HG03342 (cell line): ENCODE measurements at regions not wholly inside any gene's neighbourhood (a gene's known extent, or its start where the extent isn't known, plus 50 kb on each side); places are given as distances from the start of the nearest gene placed in this dataset.
A peak's percentile ranks its signal among the peaks of the same experiment; 100 is the strongest.

ENCODE experiments used
- ATAC-seq: cut with Tn5 transposase; IDR thresholded peaks from one replicate; pipeline ENCODE4 v1.9.1; 2021; ENCODE audit warnings: mild to moderate bottlenecking, moderate library complexity; ENCODE audit not compliant: unreplicated experiment

DNA sequence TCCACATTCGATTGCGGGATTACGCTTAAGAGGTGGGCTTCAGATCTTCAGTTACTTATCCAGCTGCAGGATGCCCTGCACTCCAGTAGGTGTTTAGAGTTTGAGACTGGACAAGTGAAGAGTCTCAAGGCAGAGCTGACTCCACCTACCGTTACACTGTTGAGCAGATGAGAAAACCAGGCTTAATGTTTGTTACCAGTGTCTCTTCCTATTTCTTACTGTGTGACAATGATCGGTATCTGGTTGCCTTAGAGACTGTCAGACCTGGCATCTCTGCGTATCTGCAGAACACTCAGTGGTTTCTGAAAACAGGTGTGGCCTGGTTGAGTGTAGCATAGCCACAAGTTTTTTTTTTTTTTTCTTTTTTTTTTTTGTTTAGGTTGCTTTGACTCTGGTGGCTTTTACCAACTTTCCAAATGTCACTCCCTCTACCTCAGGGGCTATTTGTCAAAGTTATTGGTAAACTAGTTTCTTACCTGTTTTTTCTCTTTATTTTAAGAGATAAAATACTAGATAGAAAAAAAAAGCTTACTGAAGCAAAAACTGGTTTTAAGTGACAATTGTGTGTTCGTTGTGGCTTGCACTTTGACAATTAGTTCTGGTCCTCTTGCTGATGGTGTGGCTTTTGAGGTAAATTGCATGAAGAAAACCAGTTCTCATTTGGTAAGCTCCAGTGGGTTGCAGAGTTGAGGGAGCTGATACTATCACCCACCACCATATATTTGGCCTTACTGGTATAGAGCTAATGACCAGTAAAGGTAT is 284.8 kb downstream of the ETS1 start:
- peak; percentile 91 for ATAC-seq

DNA sequence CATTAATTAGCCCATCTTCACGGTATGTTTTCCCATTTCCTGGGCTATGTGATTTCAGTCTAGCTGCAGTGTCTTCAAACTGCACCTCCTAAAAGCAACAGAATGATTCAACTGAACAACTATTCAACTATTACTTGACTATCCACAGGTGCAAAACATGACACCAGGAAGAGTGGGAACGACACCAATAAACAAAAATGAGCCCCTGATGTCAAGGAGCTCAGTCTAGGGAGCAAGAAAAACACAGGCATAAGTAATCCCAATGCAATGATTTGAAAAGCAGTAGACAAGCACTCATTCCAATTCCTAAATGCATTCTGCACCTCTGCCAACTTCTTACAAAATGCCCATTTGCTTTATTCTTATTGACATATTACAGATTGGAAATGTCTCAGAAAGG is 285.6 kb downstream of the ETS1 start:
- no peak for ATAC-seq

GRCh38 chr11:128300785-128301184 is 286.6 kb downstream of the ETS1 start:
- no peak for ATAC-seq

DNA sequence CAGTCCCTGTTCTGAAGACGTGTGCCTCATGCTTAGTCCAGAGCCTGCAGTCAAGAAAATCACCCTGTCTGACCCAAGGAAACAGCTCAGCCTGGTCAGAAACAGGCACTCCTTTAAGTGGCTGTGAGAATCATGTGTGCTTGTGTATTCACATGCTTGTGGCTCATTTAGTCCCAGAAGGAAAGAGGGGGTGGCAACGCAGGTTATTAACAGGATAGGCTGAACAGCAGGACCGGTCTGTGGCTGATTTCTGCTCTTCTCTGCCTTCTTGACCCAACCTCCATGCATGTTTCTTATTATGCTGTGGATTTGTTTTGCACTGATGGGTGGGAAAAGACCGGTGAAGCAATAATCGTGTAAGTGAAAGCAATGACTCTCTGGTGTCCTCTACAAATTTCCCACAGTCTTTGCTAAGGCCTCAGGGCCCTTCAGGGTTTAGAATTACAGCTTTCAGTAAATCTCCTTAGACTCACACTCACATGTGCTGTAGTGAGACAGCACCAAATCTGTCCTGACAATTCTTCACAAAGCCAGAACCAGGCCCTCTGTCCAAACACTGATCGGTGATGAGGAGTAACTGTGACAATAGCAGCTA is 288.1 kb downstream of the ETS1 start:
- ATAC-seq = no peak

DNA sequence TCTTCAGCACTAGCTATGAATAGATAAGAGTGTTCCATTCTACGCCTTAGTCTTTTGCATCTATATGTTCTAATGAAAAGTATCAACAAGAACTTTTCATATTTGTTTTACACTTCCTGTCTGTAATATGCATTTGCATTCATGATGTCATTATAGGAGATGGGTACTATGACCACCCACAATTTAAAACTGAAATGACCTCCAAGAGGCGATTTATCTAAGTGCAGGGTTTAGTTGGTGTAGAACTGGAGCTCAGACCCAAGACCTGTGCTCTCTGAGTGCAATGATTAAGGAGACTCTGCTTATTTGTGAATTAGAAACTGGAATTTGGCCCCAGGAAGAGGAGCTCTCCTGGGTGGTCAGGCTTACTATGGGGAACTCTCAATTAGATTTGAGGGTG is 289.1 kb downstream of the ETS1 start:
- no peak for ATAC-seq

- no peak for ATAC-seq
Observed at GRCh38 chr11:128297805-128298204, 289.6 kb downstream of the ETS1 start.

GRCh38 chr11:128297091-128297651 is 290.2 kb downstream of the ETS1 start:
- ATAC-seq = no peak

DNA sequence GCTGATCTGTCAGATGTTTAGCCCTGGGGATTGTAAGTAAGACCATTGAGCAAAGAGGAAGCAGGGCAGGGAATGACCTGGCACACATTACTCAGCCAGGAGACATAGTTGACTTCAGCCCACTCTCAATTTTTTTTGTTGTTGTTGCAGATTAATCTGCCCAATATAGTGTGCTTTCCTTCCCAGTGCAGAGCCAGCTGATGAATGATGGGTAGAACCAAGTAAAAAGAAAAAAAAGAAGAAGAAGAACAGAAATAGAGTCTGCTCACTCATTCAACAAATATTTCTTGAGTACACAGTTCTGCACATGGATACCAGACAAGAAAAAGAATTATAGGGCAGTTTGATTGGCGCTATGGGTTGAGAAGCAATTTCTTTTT is 292.7 kb downstream of the ETS1 start:
- no peak for ATAC-seq

- ATAC-seq = no peak
Observed at GRCh38 chr11:128294001-128294670, 293.2 kb downstream of the ETS1 start.

DNA sequence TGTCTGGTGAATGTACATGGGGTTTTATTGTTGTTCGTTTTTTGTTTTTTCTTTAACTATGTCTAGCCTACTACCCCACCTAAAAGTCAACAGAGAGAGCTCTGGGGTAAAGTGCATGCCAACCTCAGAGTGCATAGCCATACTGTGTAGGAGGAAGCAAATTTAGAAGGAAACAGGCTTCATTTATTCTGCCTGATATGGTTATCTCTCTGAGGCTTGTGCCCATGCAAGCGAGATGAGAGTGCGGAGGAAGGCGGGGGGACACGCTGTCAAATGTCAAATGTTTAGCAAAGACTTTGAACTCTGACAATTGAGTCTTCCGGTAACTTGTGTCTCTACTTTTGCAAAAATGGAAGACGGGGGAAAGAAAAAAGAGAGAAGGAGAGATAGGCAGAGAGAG is 295.5 kb downstream of the ETS1 start:
- no peak for ATAC-seq

DNA sequence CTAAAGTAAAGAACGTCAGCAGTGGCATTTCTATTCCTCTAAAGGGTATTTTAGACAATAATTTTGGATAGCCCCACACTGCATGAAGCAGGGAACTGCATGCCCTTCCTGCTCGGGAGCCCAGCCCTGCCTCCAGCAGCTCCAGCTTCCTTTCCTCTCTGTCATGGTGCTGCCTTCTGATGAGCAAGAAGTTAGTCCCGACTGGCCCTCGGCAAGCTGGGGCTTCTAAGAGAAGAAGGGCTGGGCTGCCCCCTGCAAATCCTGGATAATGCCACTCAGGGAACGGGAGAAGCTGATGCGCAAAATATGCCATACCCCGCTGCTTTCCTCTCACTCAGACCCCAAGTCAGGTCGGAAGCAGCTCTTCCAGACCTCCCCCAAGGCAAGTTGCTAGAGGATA is 296.4 kb downstream of the ETS1 start:
- ATAC-seq = no peak

GRCh38 chr11:128290106-128290840 is 297.1 kb downstream of the ETS1 start:
- ATAC-seq = peak; percentile 73

DNA sequence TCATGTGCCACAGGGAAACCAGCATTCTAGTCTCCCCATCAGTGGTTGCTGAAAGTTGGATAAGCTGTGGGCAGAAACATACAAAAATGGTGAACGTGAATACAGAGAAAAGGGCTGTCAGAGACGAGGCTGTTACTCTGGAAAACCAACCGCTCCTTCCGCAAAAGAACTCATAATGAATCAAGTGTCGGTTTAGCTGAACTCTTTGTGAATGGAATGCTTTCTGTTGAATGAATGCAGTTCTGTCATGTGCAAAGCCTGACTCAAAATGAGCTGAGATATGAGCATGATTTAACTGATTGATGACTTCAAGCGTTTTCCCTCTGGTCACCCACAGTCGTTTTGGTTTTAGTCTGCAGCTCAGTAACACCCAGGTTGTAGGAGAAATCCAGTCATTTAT is 298.3 kb downstream of the ETS1 start:
- ATAC-seq = peak; percentile 40

- no peak for ATAC-seq
Observed at GRCh38 chr11:128288368-128288767, 299.0 kb downstream of the ETS1 start.

GRCh38 chr11:128285321-128285720 is 302.0 kb downstream of the ETS1 start:
- ATAC-seq = no peak

DNA sequence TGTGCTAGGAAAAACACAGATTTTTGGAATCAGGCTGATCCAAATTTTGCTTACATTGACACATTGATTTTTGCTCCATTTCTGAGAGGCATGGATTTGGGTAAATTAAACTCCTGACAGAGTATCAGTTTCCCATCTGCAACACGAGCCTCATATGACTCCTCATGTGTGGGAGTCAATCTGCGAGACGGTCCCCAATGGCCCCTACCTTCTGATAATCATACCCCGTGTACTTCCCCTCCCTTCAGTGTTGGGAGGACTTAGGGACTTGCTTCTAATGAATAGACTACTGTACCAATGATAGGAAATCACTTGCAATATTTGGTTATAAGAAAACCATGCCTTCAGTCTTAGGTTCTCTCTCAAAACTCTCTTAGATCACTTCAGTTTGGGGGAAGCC is 302.7 kb downstream of the ETS1 start:
- no peak for ATAC-seq

DNA sequence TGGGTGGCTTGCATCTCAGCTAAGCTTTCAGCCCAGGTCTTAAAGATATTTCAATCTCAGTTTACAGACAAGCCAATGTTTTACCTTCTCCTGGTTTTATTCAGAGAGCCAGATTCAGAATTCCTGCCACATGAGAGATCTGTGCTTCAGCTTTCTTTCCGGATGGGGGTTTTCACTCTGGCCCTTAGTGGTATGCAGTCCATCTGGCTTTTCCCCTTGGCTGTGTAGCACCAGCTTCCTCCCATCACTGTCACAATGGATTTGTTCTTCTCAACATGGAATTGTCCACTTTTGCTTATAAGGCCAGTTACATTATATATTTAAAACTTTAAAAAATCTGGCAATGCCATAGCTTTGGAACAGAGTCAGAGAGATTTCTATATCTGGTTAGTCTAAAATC is 303.9 kb downstream of the ETS1 start:
- ATAC-seq = no peak

GRCh38 chr11:128282053-128282452 is 305.3 kb downstream of the ETS1 start:
- no peak for ATAC-seq

- no peak for ATAC-seq
Observed at GRCh38 chr11:128279866-128280265, 307.5 kb downstream of the ETS1 start.

GRCh38 chr11:128273736-128274135 is 313.6 kb downstream of the ETS1 start:
- ATAC-seq = no peak

GRCh38 chr11:128271401-128271800 is 316.0 kb downstream of the ETS1 start:
- no peak for ATAC-seq
